AG08395 (cell line): ENCODE measurements at regions not wholly inside any gene's neighbourhood (a gene's known extent, or its start where the extent isn't known, plus 50 kb on each side); places are given as distances from the start of the nearest gene placed in this dataset.

Experiments used
- DNase-seq: peaks from one replicate; pipeline ENCODE4 v3.0.0; 2012; ENCODE audit warnings: mixed read lengths, low spot score

DNA sequence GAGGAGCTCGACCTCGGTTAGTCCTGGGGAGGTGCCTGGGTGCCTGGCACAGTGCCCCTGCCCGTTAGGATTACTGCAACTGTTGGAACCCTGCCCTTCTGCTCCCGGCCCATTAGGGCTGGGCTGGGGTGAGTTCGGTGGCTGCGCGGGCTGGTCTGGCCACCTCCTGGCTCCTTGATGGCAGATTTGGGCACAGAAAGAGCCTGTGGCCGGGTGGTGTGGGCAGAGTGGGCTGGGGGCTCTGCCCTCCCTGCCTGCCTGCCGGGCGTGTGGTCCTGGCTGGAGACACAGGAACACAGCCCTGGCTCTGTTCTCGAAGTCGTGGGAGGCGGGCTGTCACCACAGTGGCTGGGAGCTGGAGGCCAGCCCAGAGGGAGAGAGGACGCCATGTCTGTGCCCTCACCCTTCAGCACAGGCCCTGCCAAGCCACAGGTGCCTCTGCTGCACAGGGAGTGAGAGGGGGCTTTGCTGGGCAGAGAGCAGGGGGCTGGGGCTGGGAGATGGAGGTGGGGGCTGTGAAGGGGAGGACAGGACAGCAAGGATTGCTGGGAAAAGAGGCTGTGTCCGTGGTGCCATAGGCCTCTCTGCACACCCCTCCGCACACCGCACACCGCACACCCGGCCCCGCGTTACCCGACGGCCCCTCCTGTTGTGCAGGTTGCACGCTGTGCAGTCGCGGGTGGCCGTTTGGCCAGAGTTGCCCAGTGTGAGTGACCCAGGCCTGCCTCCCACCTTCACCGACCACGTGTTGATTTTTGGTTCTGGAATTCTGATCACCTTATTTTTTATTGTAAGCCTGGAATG, 236.6 kb upstream of the GSE1 start:
- DNase-seq: peak; percentile 38

GRCh38 chr16:85377388-85378144, 235.6 kb upstream of the GSE1 start:
- DNase-seq: no peak

DNA sequence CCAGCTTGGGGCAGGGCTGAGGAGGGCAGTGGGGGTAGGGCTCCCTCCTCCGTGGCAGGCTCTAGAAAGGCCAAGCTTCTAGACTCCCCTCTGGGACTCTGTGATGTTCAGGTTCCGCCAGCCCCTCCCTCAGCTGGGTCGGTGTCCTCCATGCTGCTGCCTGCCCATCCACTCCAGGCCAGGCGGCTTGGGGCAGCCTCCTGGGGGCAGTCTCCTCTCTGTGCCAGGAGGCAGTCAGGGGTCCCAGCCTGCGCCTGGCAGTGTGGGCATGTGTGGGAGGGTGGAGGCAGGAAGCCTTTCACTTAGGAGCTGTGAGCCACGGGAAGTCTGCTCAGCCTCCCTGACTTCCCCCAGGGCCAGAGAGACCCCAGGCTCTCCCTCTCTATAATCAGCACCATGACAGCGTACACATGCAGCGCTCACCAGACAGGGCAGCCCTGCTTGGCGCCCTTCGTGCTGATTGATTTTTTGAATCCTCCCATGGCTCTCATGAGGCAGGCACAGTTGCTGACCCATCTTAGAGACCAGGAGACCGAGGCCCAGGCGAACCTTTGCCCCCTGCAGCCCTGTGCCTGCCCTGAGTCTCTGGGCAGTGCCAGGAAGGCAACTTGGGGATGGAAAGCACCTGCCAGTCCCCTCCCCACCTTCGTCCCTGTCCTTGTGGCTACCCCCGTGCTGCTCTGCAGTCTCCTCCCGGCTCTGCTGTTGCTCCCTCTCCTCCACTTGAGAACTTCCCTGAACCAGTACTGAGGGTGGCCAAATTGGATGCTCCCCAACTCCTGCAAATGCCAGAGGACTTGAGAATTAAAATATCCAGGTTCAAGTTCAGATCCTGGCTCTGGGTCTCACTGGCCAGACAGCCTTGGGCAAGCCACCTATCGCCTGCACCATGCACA, 234.7 kb upstream of the GSE1 start:
- DNase-seq: no peak

DNA sequence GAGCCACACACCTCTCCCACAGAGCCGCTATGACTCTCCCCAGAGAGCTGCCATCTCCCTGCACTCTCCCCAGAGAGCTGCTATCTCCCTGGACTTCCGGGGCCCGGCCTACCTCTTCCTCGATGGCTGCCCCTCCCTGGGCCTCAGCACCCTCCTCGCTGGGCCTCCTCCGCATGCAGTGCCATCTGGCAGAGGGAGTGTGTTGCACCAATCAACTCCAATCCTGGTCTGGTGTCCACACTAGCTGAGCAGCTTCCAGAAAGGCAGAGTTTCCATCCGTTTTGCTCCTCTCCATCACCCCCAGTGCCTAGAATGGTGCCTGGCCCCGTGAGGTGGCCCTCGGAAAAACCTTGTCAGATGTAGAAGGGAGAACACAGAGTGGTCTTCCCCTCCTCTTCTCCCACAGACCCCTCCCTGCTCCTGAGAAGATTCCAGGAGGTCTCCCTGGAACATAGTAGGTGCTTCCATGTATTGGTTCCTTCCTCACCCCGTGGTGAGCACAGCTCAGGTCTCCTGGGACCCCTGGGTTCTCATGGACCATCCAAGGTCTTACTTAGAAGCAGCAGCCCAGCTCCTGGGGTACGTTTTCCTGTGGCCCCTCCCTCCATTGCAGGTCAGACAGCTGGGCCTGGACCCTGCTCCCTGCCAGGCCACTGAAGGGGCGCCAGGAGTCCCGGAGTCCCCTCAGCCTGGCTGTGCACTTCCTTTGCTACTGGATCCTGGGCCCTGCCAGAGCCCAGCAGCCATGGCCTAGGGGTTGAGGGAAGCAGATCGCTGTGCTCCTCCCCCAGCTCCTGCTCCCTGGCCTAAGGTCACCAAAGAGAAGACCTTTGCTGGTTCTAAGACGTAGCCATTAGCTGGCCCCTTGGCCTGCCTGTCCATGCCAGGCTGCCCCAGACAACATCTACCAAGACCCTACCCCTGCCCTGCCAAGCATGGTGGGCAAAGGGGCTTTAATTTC, 233.8 kb upstream of the GSE1 start:
- DNase-seq: no peak

GRCh38 chr16:85380002-85380395, 233.1 kb upstream of the GSE1 start:
- DNase-seq: no peak

DNA sequence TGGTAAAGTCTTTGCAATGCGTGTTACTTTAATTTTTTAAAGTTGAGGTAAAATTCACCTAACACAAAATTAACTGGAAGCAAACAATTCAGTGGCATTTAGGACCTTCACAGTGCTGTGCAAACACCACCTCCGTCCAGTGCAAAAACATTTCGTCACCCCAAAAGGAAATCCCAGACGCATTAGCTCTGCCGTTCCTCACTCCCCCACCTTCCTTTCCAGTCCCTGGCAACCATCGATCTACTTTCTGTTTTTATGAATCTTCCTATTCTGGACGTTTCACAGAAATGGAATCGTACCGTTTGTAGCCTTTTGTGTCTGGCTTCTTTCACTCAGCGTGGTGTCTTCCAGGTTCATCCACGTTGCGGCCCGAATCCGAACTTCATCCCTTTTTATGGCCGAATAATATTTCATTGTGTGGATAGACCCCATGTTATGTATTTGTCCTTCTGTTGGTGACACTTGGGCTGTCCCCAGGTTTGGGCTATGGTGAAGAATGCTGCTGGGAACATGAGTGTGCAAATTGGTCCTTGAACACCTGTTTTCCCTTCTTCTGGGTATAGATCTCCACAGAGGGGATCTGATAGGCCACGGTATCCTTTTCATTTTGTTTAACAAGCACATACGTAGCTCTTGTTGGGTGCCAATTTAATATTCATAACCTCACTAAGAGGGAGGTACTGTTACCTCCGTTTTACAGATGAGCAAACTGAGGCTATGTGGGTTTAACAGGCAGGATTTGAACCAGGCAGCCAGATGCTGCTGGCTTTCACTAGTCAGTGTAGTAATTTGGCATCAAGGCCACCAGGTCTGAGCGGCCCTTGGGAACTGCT, 232.0 kb upstream of the GSE1 start:
- no peak for DNase-seq

GRCh38 chr16:85381738-85382592, 231.2 kb upstream of the GSE1 start:
- no peak for DNase-seq

DNA sequence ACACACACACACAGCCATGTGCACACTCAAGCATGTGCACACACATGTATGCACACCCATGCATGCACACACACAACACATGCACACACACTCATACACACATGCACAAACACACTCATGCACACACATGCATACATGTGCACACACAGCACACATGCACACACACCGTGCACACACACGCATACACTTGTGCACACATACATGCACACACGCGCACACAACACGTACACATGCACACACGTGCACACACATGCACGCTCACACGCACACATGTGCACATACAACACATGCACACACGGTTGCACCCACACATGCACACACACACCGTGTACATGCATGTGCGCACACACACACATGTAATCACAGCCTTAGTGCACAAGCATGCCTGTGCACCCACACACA, 230.4 kb upstream of the GSE1 start:
- DNase-seq: no peak

- no peak for DNase-seq
Observed at GRCh38 chr16:85383836-85384832, 229.0 kb upstream of the GSE1 start.

DNA sequence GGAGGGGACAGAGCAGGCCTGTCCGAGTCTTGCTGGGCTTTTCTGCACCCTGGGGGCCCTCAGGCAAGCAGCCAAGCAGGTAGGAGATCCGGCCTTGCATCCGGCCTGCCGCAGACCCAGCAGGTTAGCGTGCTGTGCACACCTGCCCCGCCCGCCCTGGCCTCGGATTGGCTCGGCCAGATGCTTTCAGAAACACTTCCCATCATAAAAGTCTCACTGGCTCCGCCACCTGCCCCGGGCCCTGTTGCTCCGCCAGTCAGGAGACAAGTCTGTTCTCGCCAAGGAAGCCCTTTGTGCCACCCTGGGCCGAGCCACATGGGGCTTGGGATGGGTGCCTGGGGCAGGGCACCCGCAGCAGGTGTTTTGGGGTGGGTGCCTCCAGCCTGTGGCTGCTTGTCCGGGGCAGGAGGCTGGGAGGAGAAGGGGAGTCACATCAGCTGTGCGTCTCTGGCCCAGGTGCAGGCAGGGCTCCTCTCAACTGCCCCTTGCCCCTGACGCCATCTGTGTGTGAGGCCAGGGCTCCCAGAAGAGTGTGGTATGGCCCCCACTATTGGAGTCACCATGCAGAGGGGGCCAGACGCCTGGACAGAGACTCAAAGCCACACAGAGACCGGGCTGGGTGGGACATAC, 228.2 kb upstream of the GSE1 start:
- no peak for DNase-seq

DNA sequence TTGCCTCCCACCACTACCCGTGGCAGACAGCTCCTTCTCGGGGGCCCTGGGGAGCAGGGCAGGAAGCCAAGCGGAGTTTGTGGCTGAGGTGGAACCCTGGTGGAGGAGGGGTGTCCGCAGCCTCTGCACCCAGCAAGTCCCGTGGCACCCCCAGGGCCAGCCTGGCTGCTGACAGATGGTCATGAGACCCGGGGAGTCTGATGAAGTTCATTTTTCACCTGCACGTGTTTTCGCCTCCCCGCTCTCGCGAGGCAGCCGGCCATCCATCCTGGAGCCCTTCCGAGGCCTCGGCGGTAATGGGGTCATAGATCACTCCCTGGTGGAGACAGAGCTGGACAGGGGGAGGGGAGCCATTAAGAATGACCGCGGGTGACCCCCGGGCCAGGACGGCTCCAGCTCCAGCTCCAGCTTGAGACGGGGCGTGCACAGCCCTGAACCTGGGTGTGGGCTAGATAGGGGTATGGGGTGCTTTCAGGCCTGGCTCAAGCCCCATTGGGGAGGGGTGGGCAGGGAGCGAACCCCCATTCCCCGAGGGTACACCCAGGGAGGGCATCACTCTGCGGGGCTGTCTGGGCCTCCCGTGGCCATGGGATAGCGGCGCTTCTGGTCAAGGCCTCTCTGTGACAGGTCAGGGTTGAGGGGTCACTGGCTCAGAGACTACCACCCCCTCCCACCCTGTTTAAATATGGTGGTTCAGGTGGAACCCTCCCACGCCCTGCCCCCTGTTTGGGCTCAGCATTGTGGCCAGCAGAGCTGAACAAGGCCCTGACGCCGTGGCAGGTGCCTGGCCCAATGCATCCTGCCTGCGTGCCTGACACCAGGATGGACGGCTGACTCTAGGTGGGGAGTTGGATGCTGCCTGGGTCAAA, 227.4 kb upstream of the GSE1 start:
- no peak for DNase-seq

DNA sequence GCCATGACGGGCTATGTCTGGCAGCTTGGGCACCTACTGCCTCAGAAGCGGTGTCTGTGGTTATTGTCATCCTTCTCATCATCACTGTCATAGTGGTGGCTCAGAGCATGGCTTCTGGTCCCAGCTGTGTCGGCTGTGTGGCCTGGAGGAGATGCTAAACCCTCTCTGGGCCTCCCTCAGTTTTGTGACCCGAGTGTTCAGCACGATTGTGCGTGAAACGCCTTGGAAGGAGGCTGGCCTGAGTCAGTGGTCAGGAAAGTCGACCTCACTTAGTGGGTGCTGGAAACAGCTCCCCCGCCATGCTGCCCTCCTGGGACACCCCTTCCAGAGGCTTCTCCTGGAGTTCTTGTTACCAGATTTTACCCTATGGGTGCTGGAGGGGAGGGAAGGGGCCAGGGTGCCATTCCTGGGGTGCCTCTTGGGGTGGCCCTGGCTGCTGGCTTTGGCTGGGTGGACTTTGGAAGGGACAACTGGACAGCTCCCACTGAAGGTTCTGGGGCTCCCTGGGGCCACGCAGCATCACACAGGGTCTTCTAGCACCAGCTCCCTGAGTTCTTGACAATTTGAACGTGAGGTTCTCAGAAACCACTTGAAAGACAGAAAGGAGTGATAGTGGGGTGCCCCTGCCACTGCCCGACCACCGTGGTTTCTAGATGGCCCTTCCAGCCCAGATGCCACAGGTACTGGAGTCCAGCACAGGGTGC, 226.5 kb upstream of the GSE1 start:
- no peak for DNase-seq

DNA sequence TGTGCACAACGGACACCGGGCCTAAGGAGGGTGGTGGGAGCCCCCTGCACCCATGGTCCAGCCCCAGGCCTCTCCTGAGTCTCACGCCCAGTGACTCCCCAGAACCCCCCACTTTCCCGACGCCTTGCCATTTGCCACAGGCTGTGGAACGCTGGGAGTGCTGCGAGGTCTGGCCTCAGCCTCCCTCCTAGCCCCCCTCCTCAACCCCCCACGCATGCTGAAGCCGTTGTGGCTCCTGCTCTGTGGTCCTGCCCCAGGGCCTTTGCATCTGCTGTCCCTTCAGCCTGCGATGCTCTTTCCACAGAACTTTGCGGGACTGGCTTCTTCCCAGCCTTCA, 226.0 kb upstream of the GSE1 start:
- no peak for DNase-seq

- DNase-seq: no peak
Observed at GRCh38 chr16:85387731-85388295, 225.3 kb upstream of the GSE1 start.

GRCh38 chr16:85389679-85390470, 223.2 kb upstream of the GSE1 start:
- no peak for DNase-seq
